Activated CD4-positive, alpha-beta T cell treated with anti-CD3 and anti-CD28 coated beads, Interleukin-2, amount 50 U/mL, for 1 hour (primary cell): ENCODE measurements at regions not wholly inside any gene's neighbourhood (a gene's known extent, or its start where the extent isn't known, plus 50 kb on each side); places are given as distances from the start of the nearest gene placed in this dataset.

ENCODE experiments used
- DNase-seq: peaks from one replicate; pipeline ENCODE4 v3.0.0-alpha.2; 2020

DNA sequence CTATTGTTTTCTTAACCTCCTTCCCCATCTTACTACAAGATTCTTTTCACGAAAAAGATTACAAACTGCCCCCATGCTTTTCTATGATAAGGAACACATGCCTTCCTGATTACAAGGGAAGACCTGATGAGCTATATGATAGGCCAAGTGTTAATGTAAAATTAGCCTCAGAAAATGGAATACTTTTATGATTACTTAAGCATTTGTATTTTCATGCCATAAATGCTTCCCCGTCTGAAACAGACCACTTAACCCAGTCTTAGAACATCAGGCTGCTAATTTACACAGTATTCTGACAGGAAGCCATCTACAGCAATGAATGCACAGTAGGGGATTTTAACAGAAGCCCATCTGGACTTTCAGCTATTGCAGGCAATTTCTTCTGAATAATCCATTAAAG, 274.9 kb downstream of the HAO1 start:
- no peak for DNase-seq

DNA sequence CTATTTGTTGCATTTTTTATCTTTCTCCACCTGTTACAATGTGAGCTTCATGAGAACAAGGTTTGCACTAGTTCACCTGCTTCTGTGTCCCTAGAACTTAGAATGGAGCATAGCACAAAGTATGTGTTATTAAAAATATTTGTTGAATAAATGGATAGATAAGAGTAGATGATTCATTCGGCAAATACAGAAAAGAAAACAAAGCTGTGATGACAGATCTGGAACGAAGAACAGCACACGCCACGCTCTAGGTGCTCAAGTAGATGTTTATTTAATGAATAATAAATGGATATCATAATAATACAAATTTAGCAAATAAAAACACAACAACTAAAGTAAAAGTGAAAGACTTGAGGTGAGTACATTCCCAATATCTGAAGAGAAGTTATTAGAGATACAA, 273.1 kb downstream of the HAO1 start:
- DNase-seq: no peak

DNA sequence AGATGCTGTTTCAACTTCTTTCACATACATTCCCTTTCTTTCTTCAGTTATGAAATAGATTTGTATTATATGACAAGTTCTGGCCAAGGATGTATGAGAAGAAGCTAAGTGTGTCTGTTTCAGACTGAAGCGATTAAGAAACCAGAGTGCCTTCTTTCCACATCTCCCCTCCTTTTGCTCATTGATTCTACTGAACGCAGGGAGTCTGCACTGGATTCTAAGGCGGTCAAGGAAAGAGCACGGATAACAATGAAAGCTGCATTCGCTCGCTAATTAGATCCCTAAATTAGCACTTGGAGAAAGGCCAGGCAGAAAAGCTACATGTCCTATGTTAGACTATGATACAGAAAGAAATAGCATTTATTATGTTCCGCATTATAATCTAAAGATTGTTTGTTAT, 267.7 kb downstream of the HAO1 start:
- DNase-seq: no peak

DNA sequence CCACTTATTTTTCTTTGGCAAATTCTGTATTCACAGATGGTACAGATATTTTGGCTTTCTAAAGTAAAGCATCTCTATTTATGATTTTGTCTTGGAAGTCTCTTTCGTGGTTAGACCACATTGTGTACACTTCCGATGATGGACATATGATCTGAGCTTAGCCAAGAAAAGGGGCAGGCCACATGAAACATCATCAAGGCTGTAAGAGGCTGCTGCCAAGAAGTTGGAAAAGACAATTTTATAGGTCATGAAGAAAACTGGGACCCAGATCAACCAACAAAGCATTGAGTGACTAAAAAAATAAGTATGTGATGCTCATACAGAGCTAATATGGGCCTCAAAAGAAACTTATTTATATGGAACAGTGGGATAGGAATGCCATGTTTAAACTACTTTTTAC, 266.4 kb downstream of the HAO1 start:
- no peak for DNase-seq

DNA sequence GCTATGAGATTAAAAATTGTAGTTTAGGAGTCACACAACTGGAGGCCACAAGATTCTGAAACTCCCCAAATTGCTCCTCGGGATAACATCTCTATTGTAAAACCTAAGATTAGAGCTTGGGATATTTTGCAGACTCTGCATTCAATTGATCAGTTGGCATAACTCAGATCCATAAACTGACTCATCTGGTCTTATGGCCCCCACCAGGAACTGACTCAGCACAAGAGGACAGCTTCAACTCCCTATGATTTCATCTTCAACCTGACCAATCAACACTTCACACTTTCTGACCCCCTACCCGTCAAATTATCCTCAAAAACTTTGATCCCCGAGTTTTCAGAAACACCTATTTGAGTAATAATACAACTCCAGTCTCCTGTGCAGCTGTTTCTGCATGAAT, 257.3 kb downstream of the HAO1 start:
- DNase-seq: no peak

DNA sequence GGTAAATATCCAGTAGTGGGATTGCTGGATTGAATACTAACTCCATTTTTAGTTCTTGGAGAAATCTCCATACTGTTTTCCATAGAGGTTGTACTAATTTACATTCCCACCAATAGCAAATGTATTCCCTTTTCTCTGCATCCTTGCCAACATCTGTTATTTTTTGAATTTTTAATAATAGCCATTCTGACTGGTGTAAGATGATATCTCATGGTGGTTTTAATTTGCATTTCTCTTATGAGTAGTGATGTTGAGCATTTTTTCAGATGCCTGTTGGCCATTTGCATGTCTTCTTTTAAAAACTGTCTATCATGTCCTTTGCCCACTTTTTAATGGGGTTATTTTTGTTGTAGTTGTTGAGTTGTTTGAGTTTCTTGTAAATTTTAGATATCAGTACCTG, 253.2 kb downstream of the HAO1 start:
- DNase-seq: no peak

DNA sequence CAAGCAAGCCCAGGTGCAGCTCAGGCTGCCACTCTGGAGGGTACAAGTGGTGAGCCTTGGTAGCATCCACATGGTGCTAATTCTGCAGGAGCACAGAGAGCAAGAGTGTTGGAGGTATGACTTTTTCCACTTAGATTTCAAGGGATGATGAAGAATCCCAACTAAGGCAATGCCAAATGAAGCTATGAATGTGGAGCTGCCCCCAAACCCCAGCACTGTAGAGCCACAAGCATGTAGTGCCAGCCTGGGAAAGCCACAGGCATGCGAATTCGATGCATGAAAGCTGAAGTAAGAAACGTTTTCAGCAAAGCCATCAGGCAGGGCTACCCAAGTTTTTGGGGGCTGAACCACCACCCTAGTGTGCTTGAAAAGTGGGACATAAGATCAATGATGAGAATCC, 251.1 kb downstream of the HAO1 start:
- DNase-seq: no peak

DNA sequence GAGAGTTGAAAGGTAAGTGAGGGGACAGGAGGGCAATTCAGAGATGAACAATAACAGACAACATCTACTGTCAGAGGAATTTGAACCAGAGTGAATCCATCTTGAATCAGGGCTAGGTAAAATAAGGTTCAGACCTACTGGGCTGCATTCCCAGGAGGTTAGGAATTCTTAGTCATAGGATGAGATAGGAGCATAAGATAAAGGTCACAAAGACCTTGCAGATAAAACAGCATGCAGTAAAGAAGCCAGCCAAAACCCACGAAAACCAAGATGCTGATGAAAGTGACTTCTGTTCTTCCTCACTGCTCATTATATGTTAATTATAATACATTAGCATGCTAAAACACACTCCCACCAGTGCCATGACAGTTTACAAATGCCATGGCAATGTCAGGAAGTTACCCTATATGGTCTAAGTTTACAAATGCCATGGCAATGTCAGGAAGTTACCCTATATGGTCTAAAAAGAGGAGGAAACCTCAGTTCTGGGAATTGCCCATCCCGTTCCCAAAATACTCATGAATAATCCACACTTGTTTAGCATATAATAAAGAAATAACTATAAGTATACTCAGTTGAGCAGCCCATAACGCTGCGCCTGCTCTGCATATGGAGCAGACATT, 248.5 kb downstream of the HAO1 start:
- no peak for DNase-seq

DNA sequence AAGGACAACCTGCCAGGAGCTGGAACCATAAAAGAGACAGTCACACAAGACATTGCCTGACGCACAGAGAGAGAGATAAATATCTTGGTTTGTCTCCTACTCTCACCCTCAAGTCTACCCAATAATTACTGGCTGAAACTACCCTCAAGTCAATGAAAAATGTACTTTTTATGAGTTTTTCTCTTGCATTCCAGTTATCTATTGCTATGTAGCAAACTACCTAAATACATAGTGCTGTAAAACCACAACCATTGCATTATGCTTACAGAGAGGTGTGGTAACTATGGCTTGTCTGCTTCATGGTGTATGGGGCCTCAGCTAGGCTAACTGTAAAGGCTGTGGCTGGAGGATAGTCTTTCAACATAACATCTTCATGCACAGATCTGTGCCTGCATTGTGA, 247.8 kb downstream of the HAO1 start:
- DNase-seq: no peak

DNA sequence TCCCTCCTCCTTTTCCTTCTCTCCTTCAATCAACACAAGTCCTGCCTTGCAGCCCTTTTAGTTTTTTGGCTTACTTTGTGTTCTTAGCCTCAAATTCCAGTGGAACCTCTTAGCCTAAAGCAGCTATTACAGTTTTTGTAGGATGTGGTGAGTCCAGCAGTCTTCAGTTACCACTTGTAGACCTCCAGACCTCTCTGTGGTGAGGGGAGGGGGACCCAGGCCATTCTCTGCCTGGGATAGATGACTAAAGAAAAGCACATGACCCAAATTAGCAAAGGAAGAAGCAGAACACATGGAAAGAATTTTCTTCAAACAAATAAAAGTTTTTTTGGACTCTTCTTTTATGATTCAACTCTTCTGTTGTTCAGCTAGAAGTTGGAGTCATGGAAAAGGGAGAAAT, 246.5 kb downstream of the HAO1 start:
- DNase-seq: no peak

DNA sequence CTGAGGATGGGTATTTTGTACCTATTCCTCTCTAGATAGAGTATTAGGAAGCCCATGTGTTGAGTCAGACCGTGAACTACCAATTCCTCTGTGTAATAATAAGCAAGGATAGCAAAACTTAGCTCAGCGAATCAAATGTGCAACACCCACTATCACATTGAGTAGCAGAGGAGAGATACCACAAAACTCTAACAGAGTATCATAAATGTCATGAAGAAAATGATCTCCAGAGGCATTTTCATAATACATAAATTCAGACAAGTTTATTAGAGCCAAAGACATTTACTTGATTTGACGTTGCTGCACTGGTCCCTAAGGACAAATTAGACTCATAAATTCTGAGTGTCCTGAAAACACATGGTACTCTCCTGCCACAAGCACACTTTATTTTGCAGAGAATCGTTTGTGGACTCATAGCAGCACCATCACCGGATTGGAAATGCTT, 245.2 kb downstream of the HAO1 start:
- DNase-seq: no peak

DNA sequence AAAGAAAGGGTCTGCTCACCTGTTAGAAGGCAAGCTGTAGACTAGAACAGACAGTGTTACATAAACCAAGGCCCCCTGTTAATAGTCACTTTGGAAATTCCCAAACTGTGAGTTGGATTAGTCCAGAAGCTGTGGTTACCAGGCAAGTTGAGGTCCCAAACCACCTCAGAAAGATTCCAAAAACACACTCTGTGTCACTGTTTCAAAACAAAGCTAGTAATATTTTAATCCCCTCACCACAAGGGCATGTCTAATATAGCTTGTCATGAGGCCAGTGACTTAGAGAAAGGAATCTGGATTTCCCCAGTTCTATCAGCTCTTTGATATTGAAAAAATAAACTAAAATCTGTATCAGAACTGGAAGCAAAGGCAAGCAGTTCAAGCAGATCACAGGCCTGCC, 244.6 kb downstream of the HAO1 start:
- DNase-seq: no peak

DNA sequence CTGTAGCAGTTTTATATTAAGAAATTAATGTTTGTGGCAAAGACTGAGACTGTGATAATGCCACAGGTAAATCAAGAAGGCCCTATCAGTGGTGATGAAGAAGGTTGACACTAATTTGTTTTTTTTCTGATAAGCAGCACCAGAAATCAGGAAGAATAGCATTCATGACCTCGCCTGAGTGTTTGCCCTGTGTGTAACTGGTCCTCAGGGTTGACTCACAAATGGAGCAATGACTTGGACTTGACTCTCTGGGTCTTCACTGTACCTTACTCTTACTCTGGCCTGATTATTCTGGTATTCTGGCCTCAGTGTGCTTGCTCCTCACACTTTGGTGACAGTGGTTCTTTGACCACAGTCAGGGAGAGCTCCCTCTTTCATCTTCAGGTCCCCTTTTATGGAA, 243.9 kb downstream of the HAO1 start:
- DNase-seq: no peak

DNA sequence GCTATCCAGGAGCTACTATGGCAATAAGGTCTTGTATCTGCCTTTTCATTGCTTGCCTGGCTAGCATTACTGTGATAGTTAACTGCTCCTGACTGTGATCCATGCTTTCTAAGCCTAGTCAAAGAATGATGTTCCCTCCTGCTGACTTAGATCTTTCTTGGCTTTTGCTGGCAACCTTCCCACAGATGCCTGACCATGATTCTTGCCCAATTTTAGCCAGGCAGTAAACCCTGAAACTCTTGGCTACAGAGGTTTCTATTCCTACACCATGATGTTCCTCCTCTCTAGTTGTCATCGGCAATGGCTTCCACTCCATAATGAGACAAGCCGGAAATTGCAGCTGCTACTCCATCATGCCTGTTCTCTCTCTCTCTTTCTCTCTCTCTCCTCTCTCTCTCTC, 238.1 kb downstream of the HAO1 start:
- no peak for DNase-seq

DNA sequence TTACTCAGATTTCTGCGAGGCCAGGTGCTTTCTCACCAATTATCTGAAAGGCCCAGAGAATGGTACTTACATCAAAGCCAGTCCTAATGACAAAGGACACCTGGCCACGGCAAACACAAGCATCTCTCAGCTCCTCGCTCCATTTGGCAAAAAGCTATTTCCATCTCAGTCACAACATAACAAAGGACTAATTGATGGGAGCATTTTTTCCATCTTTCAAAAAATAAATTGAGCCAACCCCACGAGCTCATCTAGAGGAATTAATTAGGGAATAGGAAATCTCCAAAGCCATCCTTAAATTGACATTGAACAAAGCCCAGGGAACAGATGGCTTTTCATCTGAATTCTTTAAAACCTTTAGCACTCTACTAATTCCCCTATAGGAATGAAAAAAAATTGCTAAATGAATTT, 236.7 kb downstream of the HAO1 start:
- no peak for DNase-seq

DNA sequence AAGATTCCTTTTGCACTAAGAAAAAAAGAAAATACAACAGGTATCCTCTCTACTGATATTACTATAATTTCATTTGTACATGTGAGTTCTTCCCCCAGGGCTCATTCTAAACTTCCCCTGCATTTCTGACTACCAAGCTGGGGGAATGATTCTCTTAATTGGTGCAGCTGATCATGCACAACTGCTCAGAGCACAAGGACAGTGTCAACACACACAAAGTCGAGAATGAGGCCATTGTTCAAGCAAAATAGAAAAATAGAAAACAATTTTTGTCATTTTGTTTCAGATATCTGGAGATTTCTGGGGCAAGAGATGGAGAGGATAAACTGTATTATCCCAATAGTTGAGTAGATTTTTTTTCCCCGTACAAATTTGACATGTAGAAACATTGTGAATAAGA, 236.3 kb downstream of the HAO1 start:
- DNase-seq: no peak

DNA sequence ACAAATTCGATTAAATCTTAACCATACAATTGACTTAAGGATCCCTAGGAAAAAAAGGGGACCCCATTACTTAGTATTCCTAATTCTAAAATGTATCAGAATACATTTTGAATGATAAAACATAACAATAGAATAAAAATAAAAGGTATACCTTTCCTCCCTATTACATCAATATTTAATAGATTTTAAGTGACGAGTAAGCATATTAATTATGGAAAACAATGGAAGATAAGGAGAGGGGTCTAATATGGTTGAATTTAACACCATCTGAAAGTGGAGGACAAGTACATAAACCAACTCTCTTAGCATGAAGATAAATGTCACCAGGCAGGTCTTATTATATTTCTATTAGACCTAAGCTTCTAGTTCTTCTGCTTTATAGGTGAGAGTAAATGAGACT, 232.1 kb downstream of the HAO1 start:
- no peak for DNase-seq

DNA sequence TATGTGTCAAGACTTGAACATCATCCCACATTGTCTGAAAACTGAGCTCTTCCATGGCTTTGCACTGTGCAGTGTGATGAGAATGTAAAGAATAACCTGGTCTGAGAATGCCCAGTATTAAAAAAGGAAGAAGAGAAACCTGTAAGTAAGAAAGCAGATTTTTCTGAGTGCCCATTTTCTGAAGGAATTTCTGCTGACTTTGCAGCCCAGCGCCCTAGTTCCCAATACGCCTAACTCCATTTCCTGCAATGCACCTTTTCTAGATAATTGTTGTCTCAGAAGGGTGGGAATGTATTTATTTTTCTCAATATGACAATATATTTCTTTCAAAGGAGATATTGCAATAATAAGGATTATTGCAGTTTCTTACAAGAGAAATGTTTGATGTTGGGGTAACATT, 231.5 kb downstream of the HAO1 start:
- DNase-seq: no peak

DNA sequence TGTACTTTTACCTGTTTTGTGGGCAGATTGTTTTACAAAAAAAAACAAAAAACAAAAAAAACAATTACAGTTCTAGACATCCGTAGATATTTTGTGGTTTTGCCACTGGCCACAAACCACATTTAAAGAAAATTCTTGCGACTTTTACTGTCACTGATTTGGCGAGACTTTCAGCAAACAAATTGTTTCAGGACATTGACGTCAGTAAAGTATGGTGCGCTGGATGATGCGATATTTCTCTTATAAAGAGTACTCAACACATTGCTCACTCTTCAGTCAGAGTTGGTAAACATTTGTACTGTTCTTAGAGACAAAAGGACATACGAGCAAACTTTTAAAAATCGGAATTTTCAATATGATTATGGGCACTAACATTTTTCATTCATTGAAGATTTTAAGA, 229.8 kb downstream of the HAO1 start:
- no peak for DNase-seq

DNA sequence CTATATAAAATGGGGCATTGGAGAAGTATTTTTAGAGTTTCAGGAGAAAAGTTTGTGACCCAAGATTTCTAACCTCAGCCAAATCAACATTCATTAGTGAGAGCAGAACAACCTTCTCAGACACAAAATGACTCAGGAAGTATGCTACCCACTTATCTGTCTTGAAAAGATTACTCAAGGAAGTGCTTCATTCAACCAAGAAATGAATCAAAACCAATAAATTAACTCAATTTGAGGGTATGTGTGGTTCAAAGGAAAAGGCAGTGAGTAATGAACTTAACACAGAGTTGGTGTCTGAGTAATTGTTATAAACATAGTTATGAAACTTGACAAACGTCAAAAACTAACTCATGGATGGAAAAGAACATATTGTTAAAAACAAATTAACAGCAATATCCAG, 227.6 kb downstream of the HAO1 start:
- no peak for DNase-seq

DNA sequence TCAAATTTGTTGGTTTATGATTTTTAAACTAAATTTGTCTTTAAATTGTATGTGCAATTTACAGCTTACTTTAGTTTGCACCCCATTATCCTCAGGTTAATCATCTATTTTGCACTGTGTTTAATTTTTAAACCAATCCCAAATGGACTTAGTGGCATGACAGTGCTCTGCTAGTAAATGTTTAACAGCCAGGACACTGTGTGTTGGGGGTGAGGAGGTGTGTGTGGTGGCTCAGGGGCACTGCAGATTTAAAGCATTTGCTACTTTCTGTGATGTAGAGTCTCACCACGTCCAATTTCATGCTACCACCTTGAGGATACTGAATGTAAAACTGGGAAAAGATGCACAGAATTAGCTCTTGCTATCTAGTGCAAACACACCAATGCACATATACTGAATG, 225.7 kb downstream of the HAO1 start:
- DNase-seq: no peak

DNA sequence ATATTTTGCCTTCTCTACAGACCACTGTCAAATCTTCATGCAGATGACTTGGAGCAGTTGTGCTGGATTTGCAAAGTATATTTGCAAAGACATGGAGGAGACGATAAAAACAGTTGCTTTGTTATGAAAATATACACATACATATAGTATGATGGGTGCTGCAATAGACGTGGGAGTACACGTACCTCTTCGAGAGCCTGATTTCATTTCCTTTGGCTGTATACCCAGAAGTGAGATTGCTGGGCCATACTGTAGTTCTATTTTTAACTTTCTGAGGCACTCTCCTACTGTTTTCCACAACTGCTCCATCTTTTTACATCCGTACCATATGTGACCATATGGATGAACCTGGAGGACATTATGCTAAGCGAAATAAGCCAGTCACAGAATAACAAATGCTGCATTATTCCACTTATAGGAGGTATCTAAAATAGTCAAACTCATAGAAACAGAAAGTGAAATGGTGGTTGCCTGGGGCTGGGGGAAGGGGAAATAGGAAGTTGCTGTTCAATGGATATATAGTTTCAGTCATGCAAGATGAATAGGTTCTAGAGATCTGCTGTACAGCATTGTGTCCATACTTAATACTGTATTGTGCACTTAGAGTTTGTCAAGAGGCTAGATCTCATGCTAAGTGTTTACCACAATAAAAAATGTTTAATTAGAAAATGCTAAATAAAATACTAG, 223.8 kb downstream of the HAO1 start:
- no peak for DNase-seq

DNA sequence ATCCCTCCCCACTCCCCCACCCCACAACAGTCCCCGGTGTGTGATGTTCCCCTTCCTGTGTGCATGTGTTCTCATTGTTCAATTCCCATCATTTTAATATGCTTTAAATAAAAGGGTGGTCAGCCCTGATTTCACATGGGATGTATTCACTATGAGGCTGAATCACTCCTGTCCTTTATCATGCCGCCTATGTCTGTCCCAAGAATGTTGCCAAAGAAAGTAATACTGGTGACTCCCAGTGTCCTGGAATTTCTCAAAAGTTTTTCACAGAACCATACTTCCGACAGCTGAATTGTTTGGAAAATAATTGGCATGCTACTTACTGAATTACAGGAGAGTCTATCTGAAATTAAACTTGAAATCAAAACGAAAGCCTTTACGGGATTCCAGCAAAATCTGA, 217.7 kb downstream of the HAO1 start:
- no peak for DNase-seq

DNA sequence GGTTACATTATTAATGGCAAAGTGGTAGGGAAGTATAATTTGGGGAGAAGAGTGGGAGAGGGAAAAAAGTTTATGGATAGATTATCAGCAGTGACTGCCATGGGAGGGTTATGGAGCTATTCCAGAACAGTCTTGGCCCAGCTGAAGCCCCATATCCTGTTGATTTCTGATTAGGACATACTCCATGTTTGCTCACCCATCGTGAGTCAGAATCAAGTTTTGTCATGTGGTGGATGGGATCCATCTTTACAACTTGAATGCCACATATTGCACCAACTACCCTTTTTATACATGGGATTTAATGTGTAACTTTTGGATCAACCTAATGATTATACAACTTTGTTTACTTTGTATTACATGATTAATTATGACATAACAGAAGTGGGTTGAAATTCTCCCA, 217.0 kb downstream of the HAO1 start:
- no peak for DNase-seq

DNA sequence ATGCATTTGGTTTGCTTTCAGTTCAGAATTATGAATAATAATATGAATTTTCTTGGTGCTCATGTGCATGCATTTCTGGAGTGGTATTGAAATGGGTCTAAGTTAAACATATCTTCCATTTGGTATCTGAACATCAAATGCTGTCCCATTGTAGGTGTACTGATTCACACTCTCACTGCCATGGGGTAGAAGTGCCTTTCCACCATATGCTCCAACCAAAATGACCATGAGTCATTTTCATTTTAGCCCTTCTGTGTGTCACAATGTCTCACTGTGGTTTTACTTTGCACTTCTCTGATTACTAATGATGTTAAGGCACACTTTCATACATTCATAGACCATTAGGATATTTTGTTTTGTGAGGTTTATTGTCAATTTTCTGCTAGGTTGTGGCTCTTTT, 211.9 kb downstream of the HAO1 start:
- no peak for DNase-seq
